GM12892 (cell line): ENCODE measurements at regions not wholly inside any gene's neighbourhood (a gene's known extent, or its start where the extent isn't known, plus 50 kb on each side); places are given as distances from the start of the nearest gene placed in this dataset.

Experiments
- POLR2A ChIP-seq: IDR thresholded peaks from 2 replicates; pipeline ENCODE4 v1.6.1; 2011; ENCODE audit warnings: low read depth, low read length, control low read depth
- POLR2AphosphoS5 ChIP-seq: IDR thresholded peaks from 2 replicates; pipeline ENCODE4 v1.6.1; 2011; ENCODE audit warnings: low read depth, low read length, control low read depth

- TF ChIP-seq POLR2AphosphoS5 = no peak
- no peak for TF ChIP-seq POLR2A
Observed at GRCh38 chr11:98036810-98037209, 983.9 kb upstream of the CNTN5 start.
